KMS-11 (cell line): ENCODE measurements at regions not wholly inside any gene's neighbourhood (a gene's known extent, or its start where the extent isn't known, plus 50 kb on each side); places are given as distances from the start of the nearest gene placed in this dataset.
"Not testable (repeated sequence)": the region's sequence is repeated elsewhere in the genome, so short reads cannot be mapped to it uniquely, and the experiment has no call there.

Experiments
- H2AFZ ChIP-seq: fragments of 200-600 bp; sonication (generic); 2 replicates; pipeline ENCODE4 v1.6.1; 2016; ENCODE audit warnings: antibody characterized with exemption, mixed run types, low read depth
- H3K27ac ChIP-seq: fragments of 200-600 bp; sonication (generic); 2 replicates; pipeline ENCODE4 v1.6.1; 2016; ENCODE audit warnings: mild to moderate bottlenecking, mixed run types
- H3K27me3 ChIP-seq: fragments of 200-600 bp; sonication (generic); 2 replicates; pipeline ENCODE4 v1.6.1; 2017; ENCODE audit warnings: mild to moderate bottlenecking, low read depth, mixed run types, moderate library complexity; ENCODE audit not compliant: insufficient read depth
- H3K36me3 ChIP-seq: fragments of 200-600 bp; sonication (generic); 2 replicates; pipeline ENCODE4 v1.6.1; 2017; ENCODE audit warnings: mild to moderate bottlenecking, mixed run types; ENCODE audit not compliant: insufficient read depth
- H3K4me1 ChIP-seq: fragments of 200-600 bp; sonication (generic); 2 replicates; pipeline ENCODE4 v1.6.1; 2016; ENCODE audit warnings: mild to moderate bottlenecking, low read depth, mixed run types; ENCODE audit not compliant: poor library complexity, severe bottlenecking
- H3K4me2 ChIP-seq: fragments of 200-600 bp; sonication (generic); 2 replicates; pipeline ENCODE4 v1.7.0; 2016; ENCODE audit warnings: mild to moderate bottlenecking, mixed run types
- H3K4me3 ChIP-seq: fragments of 200-600 bp; sonication (generic); IDR thresholded peaks from 2 replicates; pipeline ENCODE4 v1.6.1; 2017; ENCODE audit warnings: low read depth, low read length, mixed read lengths; ENCODE audit not compliant: insufficient read depth
- H3K79me2 ChIP-seq: fragments of 200-600 bp; sonication (generic); 2 replicates; pipeline ENCODE4 v1.6.1; 2016; ENCODE audit warnings: low read depth, mixed run types; ENCODE audit not compliant: insufficient read depth
- H3K9ac ChIP-seq: fragments of 200-600 bp; sonication (generic); 2 replicates; pipeline ENCODE4 v1.6.1; 2016; ENCODE audit warnings: mild to moderate bottlenecking, mixed run types
- H4K20me1 ChIP-seq: fragments of 200-600 bp; sonication (generic); 2 replicates; pipeline ENCODE4 v1.6.1; 2016; ENCODE audit warnings: mild to moderate bottlenecking, mixed run types; ENCODE audit not compliant: insufficient read depth
- TF ChIP-seq, protein P1 (sequence below): fragments of 200-600 bp; sonication (generic); conservative IDR thresholded peaks from 2 replicates; pipeline ENCODE4 v1.6.1; 2017; ENCODE audit warnings: low read depth, mild to moderate bottlenecking, antibody characterized with exemption, low read length, moderate library complexity, mixed read lengths

DNA sequence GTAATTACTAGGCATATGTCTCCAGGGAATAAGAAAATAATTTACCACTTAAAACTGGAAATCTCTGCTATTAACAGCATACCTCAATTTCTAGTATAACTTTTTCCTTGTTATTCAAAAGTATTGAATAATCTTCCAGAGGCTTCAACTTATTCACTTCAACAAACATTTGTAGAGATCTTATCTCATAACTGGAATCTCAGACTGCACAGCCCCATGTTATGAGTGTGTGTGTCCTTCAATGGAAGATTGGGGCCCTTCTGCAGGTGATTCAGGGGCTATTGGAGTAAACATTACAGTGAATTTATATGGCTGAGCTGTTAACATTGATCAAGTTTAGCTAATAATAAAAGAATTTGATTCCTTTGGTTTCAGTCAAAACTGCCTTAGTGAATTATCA lies 946.1 kb downstream of the TTLL7 start:
- Histone ChIP-seq H3K79me2 (no peaks in the 10 kb centered on the region), H3K9ac (no peak overlapping the region), H3K27ac (no peak overlapping the region), H3K4me2 (no peak overlapping the region), H3K4me1 (no peaks in the 10 kb centered on the region), H3K27me3 (no peaks in the 10 kb centered on the region), H3K36me3 (no peaks in the 10 kb centered on the region), H3K4me3 (no peak overlapping the region), H4K20me1 (no peaks in the 10 kb centered on the region), H2AFZ (no peak overlapping the region)
- TF ChIP-seq, protein P1, sequence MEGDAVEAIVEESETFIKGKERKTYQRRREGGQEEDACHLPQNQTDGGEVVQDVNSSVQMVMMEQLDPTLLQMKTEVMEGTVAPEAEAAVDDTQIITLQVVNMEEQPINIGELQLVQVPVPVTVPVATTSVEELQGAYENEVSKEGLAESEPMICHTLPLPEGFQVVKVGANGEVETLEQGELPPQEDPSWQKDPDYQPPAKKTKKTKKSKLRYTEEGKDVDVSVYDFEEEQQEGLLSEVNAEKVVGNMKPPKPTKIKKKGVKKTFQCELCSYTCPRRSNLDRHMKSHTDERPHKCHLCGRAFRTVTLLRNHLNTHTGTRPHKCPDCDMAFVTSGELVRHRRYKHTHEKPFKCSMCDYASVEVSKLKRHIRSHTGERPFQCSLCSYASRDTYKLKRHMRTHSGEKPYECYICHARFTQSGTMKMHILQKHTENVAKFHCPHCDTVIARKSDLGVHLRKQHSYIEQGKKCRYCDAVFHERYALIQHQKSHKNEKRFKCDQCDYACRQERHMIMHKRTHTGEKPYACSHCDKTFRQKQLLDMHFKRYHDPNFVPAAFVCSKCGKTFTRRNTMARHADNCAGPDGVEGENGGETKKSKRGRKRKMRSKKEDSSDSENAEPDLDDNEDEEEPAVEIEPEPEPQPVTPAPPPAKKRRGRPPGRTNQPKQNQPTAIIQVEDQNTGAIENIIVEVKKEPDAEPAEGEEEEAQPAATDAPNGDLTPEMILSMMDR: no peak

DNA sequence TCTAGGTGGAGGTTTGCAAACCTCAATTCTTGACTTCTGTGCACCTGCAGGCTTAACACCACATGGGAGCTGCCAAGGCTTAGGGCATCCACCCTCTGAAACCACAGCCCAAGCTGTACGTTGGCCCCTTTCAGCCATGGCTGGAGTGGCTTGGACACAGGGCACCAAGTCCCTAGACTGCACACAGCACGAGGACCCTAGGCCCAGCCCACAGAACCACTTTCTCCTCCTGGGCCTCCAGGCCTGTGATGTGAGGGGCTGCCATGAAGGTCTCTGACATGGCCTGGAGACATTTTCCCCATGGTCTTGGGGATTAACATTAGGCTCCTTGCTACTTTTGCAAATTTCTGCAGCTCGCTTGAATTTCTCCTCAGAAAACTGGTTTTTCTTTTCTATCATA lies 947.9 kb downstream of the TTLL7 start:
- H3K4me2 ChIP-seq, H3K27ac ChIP-seq, H3K36me3 ChIP-seq, H4K20me1 ChIP-seq, H3K9ac ChIP-seq, H3K79me2 ChIP-seq, H3K4me1 ChIP-seq, H3K27me3 ChIP-seq, H3K4me3 ChIP-seq, H2AFZ ChIP-seq: not testable (repeated sequence)

DNA sequence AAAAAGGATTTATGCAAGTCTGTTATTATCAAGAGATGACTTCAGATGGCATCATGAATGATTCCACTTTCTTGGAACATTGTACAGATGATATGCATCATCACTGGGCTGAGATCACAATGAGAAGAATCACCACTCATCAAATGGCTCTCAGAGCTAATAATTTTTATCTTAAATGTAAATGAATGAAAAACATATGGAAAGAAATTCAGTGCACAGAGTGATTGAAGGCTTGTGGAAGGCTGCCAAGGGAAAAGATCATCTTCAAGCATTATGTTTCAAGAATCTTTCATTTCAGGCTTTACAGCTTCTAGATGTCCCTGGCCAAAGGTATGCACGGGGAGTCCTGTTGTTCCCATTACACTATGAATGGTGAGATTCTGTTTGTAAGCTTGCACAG lies 955.7 kb downstream of the TTLL7 start:
- Histone ChIP-seq H3K79me2 (no peaks in the 10 kb centered on the region), H3K36me3 (no peaks in the 10 kb centered on the region), H3K9ac (no peak overlapping the region), H3K27ac (no peak overlapping the region), H3K4me3 (no peak overlapping the region), H4K20me1 (no peaks in the 10 kb centered on the region), H3K4me2 (no peak overlapping the region), H3K27me3 (no peaks in the 10 kb centered on the region), H2AFZ (no peak overlapping the region), H3K4me1 (no peaks in the 10 kb centered on the region)
- TF ChIP-seq, protein P1: no peak

DNA sequence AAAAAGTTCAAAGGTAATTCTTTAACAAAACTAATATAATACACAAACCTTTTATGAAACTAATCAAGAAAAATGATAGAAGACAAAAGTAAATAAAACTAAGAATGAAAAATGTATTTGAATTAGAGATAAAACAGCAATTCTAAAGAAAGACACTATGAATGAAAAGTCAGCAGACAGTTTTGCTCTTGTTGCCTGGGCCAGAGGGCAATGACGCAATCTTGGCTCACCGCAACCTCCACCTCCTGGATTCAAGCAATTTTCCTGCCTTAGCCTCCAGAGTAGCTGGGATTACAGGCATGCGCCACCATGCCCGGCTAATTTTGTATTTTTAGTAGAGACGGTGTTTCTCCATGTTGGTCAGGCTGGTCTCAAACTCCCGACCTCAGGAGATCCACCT lies 959.8 kb downstream of the TTLL7 start:
- H3K27ac ChIP-seq, H3K4me1 ChIP-seq, H3K4me2 ChIP-seq, H4K20me1 ChIP-seq, H3K27me3 ChIP-seq, H3K9ac ChIP-seq, H2AFZ ChIP-seq, H3K4me3 ChIP-seq, H3K79me2 ChIP-seq, H3K36me3 ChIP-seq: not testable (repeated sequence)

DNA sequence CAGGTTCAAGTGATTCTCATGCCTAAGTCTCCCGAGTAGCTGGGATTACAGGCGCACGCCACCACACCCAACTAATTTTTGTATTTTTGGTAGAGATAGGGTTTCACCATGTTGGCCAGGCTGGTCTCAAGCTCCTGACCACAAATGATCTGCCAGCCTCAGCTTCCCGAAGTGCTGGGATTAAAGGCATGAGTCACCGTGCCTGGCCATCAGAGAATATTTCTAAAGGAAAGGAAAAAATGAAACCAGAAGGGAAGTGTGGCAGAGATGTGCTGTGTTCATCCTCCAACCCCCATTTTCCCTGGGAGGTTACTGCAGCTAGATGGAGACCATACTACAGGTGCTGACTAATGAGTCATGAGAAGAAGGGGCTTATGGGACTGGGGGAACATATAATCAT lies 964.1 kb downstream of the TTLL7 start:
- Histone ChIP-seq H3K27me3 (no peaks in the 10 kb centered on the region), H3K27ac (no peak overlapping the region), H3K4me3 (no peak overlapping the region), H3K79me2 (no peaks in the 10 kb centered on the region), H3K4me2 (no peak overlapping the region), H3K4me1 (no peaks in the 10 kb centered on the region), H2AFZ (no peak overlapping the region), H3K36me3 (no peaks in the 10 kb centered on the region), H4K20me1 (no peaks in the 10 kb centered on the region), H3K9ac (no peak overlapping the region)
- TF ChIP-seq, protein P1: no peak
